Endothelial cell of umbilical vein (primary cell): ENCODE measurements at regions not wholly inside any gene's neighbourhood (a gene's known extent, or its start where the extent isn't known, plus 50 kb on each side); places are given as distances from the start of the nearest gene placed in this dataset.

Experiments used
- BruUV-seq: library from RNA; stranded (reverse); fragments of 400-500 nt; replicated peaks from 2 replicates; lab custom pipeline; 2021; lab: Mats Ljungman, UMichigan
- CTCF ChIA-PET: fragments of 300-600, 350-600 bp; sonication (Branson Sonifier 250); formaldehyde crosslinking; loops from one replicate; lab custom pipeline; 2021; ENCODE audit warnings: antibody characterized with exemption, inconsistent platforms; lab: Charles Lee
- POLR2A ChIA-PET: fragments of 300-600, 350-600 bp; sonication (Branson Sonifier 250); formaldehyde crosslinking; loops from one replicate; lab custom pipeline; 2021; ENCODE audit warnings: antibody characterized with exemption, inconsistent platforms; lab: Charles Lee
- DNase-seq: peaks from one replicate; pipeline ENCODE4 v3.0.0-alpha.2; 2011; ENCODE audit warnings: low read depth, low spot score
- FAIRE-seq: peaks from 2 replicates; lab custom pipeline; 2011; peaks lifted over from hg19 to GRCh38; lab: Jason Lieb, UNC
- H2AFZ ChIP-seq: 2 replicates; pipeline ENCODE4 v1.6.0; 2012; ENCODE audit warnings: low read depth, low read length, control low read depth, inconsistent platforms
- H3K27ac ChIP-seq: 2 replicates; pipeline ENCODE4 v1.5.1; 2011; ENCODE audit warnings: low read depth, mild to moderate bottlenecking, control low read depth, low read length, moderate library complexity; ENCODE audit not compliant: insufficient read depth
- H3K27me3 ChIP-seq, 2 experiments: 2 replicates each; pipeline versions ENCODE4 v1.6.0 to v1.6.1; 2011; ENCODE audit warnings: low read length in 2 of 2, mixed read lengths in 1 of 2; ENCODE audit not compliant: control insufficient read depth in 2 of 2, insufficient read depth in 2 of 2
- H3K36me3 ChIP-seq, 2 experiments: 2 replicates in 1 of 2; 3 replicates in 1 of 2; pipeline ENCODE4 v1.5.1; 2011; ENCODE audit warnings: low read length in 2 of 2, mild to moderate bottlenecking in 1 of 2, moderate library complexity in 1 of 2; ENCODE audit not compliant: control insufficient read depth in 2 of 2, insufficient read depth in 2 of 2; ENCODE audit errors: extremely low read depth in 1 of 2
- H3K4me1 ChIP-seq: 3 replicates; pipeline ENCODE4 v1.5.1; 2011; ENCODE audit warnings: mild to moderate bottlenecking, low read length; ENCODE audit not compliant: control insufficient read depth, insufficient read depth; ENCODE audit errors: extremely low read depth
- H3K4me2 ChIP-seq: 2 replicates; pipeline ENCODE4 v1.6.1; 2011; ENCODE audit warnings: low read length, control low read depth, mixed read lengths; ENCODE audit not compliant: insufficient read depth
- H3K4me3 ChIP-seq, 3 experiments: fragments of 200-600 bp in 1 of 3; sonication (generic), shearing (Covaris generic) in 1 of 3; replicated peaks in 1 of 3; 2 replicates each; pipeline ENCODE4 v1.5.1; 2011 to 2016; ENCODE audit warnings: control low read depth in 3 of 3, low read length in 3 of 3, mild to moderate bottlenecking in 2 of 3, inconsistent platforms in 1 of 3, low read depth in 1 of 3, moderate library complexity in 1 of 3; ENCODE audit not compliant: insufficient read depth in 1 of 3
- H3K79me2 ChIP-seq: 2 replicates; pipeline ENCODE4 v1.6.0; 2012; ENCODE audit warnings: low read length, inconsistent platforms; ENCODE audit not compliant: control insufficient read depth, insufficient read depth
- H3K9ac ChIP-seq: replicated peaks from 2 replicates; pipeline ENCODE3; 2011; ENCODE audit warnings: low read length, control low read depth; ENCODE audit not compliant: insufficient read depth; ENCODE audit errors: extremely low read depth
- H3K9me1 ChIP-seq: replicated peaks from 3 replicates; pipeline ENCODE4 v1.6.0; 2011; ENCODE audit warnings: mild to moderate bottlenecking, low read length; ENCODE audit not compliant: control insufficient read depth, insufficient read depth; ENCODE audit errors: extremely low read depth
- H3K9me3 ChIP-seq: replicated peaks from 2 replicates; pipeline ENCODE4 v1.5.1; 2012; ENCODE audit warnings: low read length, inconsistent platforms; ENCODE audit not compliant: control insufficient read depth, insufficient read depth
- H4K20me1 ChIP-seq: replicated peaks from 2 replicates; pipeline ENCODE3; 2011; ENCODE audit warnings: mild to moderate bottlenecking, low read length; ENCODE audit not compliant: control insufficient read depth, insufficient read depth; ENCODE audit errors: extremely low read depth
- CTCF ChIP-seq, 2 donors: IDR thresholded peaks; 1 replicate in 1 of 2; 2 replicates in 1 of 2; pipeline ENCODE4 v1.5.1; 2011; ENCODE audit warnings: low read length in 2 of 2, mild to moderate bottlenecking in 2 of 2, moderate library complexity in 2 of 2, control low read depth in 1 of 2, inconsistent platforms in 1 of 2, low read depth in 1 of 2; ENCODE audit not compliant: insufficient read depth in 1 of 2; ENCODE audit errors: extremely low read depth in 1 of 2
- EZH2 ChIP-seq: IDR thresholded peaks from 2 replicates; pipeline ENCODE4 v1.6.1; 2012; ENCODE audit warnings: borderline replicate concordance, low read depth, mild to moderate bottlenecking, moderate library complexity, low read length, inconsistent platforms; ENCODE audit not compliant: severe bottlenecking
- FOS ChIP-seq: IDR thresholded peaks from 2 replicates; pipeline ENCODE4 v1.6.1; 2011; ENCODE audit warnings: mild to moderate bottlenecking, low read length, moderate library complexity, borderline replicate concordance; ENCODE audit not compliant: insufficient read depth
- GATA2 ChIP-seq: IDR thresholded peaks from 2 replicates; pipeline ENCODE4 v1.7.0; 2011; ENCODE audit warnings: low read depth, mild to moderate bottlenecking, moderate library complexity, mixed read lengths, low read length; ENCODE audit not compliant: insufficient read length, insufficient read depth
- JUN ChIP-seq: IDR thresholded peaks from 2 replicates; pipeline ENCODE4 v1.6.1; 2011; ENCODE audit warnings: borderline replicate concordance, low read depth; ENCODE audit not compliant: insufficient read length, insufficient read depth
- MAX ChIP-seq: IDR thresholded peaks from 2 replicates; pipeline ENCODE4 v1.6.1; 2011; ENCODE audit not compliant: insufficient read depth, insufficient read length
- MYC ChIP-seq: IDR thresholded peaks from one replicate; pipeline ENCODE4 v1.6.1; 2011; ENCODE audit warnings: mild to moderate bottlenecking, low read depth, low read length
- POLR2A ChIP-seq: IDR thresholded peaks from 2 replicates; pipeline ENCODE4 v1.6.1; 2012; ENCODE audit warnings: low read depth, mild to moderate bottlenecking, control low read depth, low read length
- POLR2AphosphoS5 ChIP-seq: IDR thresholded peaks from 2 replicates; pipeline ENCODE4 v1.6.1; 2012; ENCODE audit warnings: low read depth, mild to moderate bottlenecking, control low read depth, low read length, moderate library complexity; ENCODE audit not compliant: insufficient read depth
- dilution Hi-C: fragments of 300-500 bp; cut with MboI; formaldehyde crosslinking; loops from one replicate; pipeline ENCODE4 v1.15.0; 2019; ENCODE audit warnings: low sequenced_read_pairs; ENCODE audit not compliant: extremely low pct_ligation_motif_present
- intact Hi-C: fragments of 100-400 bp; cut with micrococcal nuclease; formaldehyde crosslinking; loops from one replicate; pipeline ENCODE4 v1.10.0; 2022

- POLR2A ChIA-PET, result no interaction called here
Measured at GRCh38 chr1:239647964-239648632, 261.7 kb downstream of the CHRM3 start.

More at GRCh38 chr1:239647964-239648632, 261.7 kb downstream of the CHRM3 start:
- Histone ChIP-seq H3K9me1 (no peaks in the 10 kb centered on the region), H2AFZ (no peak overlapping the region), H3K79me2 (no peaks in the 10 kb centered on the region), H3K36me3 (no peaks in the 10 kb centered on the region), H3K27me3 (no peaks in the 10 kb centered on the region), H3K9me3 (peaks cover 9% of the 10 kb centered on the region), H3K4me2 (no peak overlapping the region), H3K4me3 (no peak overlapping the region), H3K4me1 (no peaks in the 10 kb centered on the region), H3K27ac (no peak overlapping the region), H4K20me1 (no peaks in the 10 kb centered on the region), H3K9ac (no peak overlapping the region)
- TF ChIP-seq MAX (no peak), EZH2 (no peak), POLR2A (no peak), GATA2 (no peak), POLR2AphosphoS5 (no peak), CTCF (IDR thresholded peaks at IDR 0.05; ENCODE audit: extremely low read depth in 1 of 2, insufficient read depth in 1 of 2, low read depth in 1 of 2, low read length in 2 of 2) (no peak), MYC (no peak), JUN (no peak), FOS (no peak)
- no peak for FAIRE-seq
- CTCF ChIA-PET, result no interaction called here
- intact Hi-C loops (no loop called here), dilution Hi-C loops (no loop called here)
- no TSS peak for BruUV-seq
- DNase-seq, result no peak
